ENCODE measurements at regions not wholly inside any gene's neighbourhood (a gene's known extent, or its start where the extent isn't known, plus 50 kb on each side); places are given as distances from the start of the nearest gene placed in this dataset.

- TF ChIP-seq CTCF (conservative IDR thresholded peaks at IDR 0.05; ENCODE audit: low read length) (no peak), EZH2phosphoT487 (IDR thresholded peaks at IDR 0.05; ENCODE audit: borderline replicate concordance, low read depth, low read length) (no peak)
These were observed 286.5 kb upstream of the ERCC4 start for GRCh38 chr16:13633391-13633861.

Measured in OCI-LY7 (cell line).